Skeletal muscle tissue (tissue), 3 donors: ENCODE measurements at regions not wholly inside any gene's neighbourhood (a gene's known extent, or its start where the extent isn't known, plus 50 kb on each side); places are given as distances from the start of the nearest gene placed in this dataset.

Experiments
- H3K27ac ChIP-seq: one replicate; pipeline ENCODE4 v1.7.0; 2013; ENCODE audit warnings: mild to moderate bottlenecking, low read depth, low read length, inconsistent platforms
- H3K27me3 ChIP-seq, 3 donors: one replicate each; pipeline ENCODE4 v1.7.0; 2013; ENCODE audit warnings: low read length in 3 of 3; ENCODE audit not compliant: control insufficient read depth in 3 of 3, insufficient read depth in 3 of 3
- H3K36me3 ChIP-seq, 3 donors: one replicate each; pipeline ENCODE4 v1.7.0; 2013; ENCODE audit warnings: low read length in 3 of 3; ENCODE audit not compliant: control insufficient read depth in 3 of 3, insufficient read depth in 3 of 3
- H3K4me1 ChIP-seq, 3 donors: one replicate each; pipeline ENCODE4 v1.7.0; 2013; ENCODE audit warnings: low read length in 3 of 3, mild to moderate bottlenecking in 3 of 3; ENCODE audit not compliant: control insufficient read depth in 3 of 3, insufficient read depth in 3 of 3
- H3K4me3 ChIP-seq, 3 donors: one replicate each; pipeline ENCODE4 v1.7.0; 2013; ENCODE audit warnings: low read length in 3 of 3
- H3K9ac ChIP-seq, 3 donors: one replicate each; pipeline ENCODE4 v1.7.0; 2013; ENCODE audit warnings: low read length in 3 of 3, mild to moderate bottlenecking in 3 of 3, moderate library complexity in 2 of 3, low read depth in 1 of 3
- H3K9me3 ChIP-seq, 3 donors: one replicate each; pipeline ENCODE4 v1.7.0; 2013; ENCODE audit warnings: low read length in 3 of 3; ENCODE audit not compliant: control insufficient read depth in 3 of 3
- donor health status: Osteomylitis.

- Histone ChIP-seq H3K36me3 (no peaks in the 10 kb centered on the region), H3K4me1 (no peaks in the 10 kb centered on the region), H3K9me3 (peaks cover 0 to 8% (median 7%) of the 10 kb centered on the region in 3 donors), H3K27me3 (peaks cover 11 to 60% (median 53%) of the 10 kb centered on the region in 3 donors), H3K27ac (no peak overlapping the region), H3K9ac (no peak overlapping the region), H3K4me3 (no peak overlapping the region)
These were observed 50.1 kb upstream of the ADRA2C start for GRCh38 chr4:3715855-3716630.

- no peaks in the 10 kb centered on the region for H3K36me3 ChIP-seq
- H3K4me1 ChIP-seq = no peaks in the 10 kb centered on the region
- H3K27me3 ChIP-seq = peaks cover 7 to 60% (median 57%) of the 10 kb centered on the region in 3 donors
- H3K27ac ChIP-seq = no peak overlapping the region
- H3K9me3 ChIP-seq = peaks cover 0 to 8% (median 7%) of the 10 kb centered on the region in 3 donors
- no peak overlapping the region for H3K4me3 ChIP-seq
- no peak overlapping the region for H3K9ac ChIP-seq
These were observed 50.9 kb upstream of the ADRA2C start for GRCh38 chr4:3715061-3715854.

- H3K9ac ChIP-seq = no peak overlapping the region
- peaks cover 0 to 8% (median 7%) of the 10 kb centered on the region in 3 donors for H3K9me3 ChIP-seq
- no peaks in the 10 kb centered on the region for H3K36me3 ChIP-seq
- H3K27ac ChIP-seq = no peak overlapping the region
- no peaks in the 10 kb centered on the region for H3K4me1 ChIP-seq
- peaks cover 7 to 60% (median 54%) of the 10 kb centered on the region in 3 donors for H3K27me3 ChIP-seq
- H3K4me3 ChIP-seq = no peak overlapping the region
These were observed 51.6 kb upstream of the ADRA2C start for GRCh38 chr4:3714642-3715001.

- no peaks in the 10 kb centered on the region for H3K4me1 ChIP-seq
- no peak overlapping the region for H3K4me3 ChIP-seq
- no peak overlapping the region for H3K27ac ChIP-seq
- no peaks in the 10 kb centered on the region for H3K36me3 ChIP-seq
- peaks cover 0 to 8% (median 7%) of the 10 kb centered on the region in 3 donors for H3K9me3 ChIP-seq
- peaks cover 7 to 55% (median 50%) of the 10 kb centered on the region in 3 donors for H3K27me3 ChIP-seq
- no peak overlapping the region for H3K9ac ChIP-seq
These were observed 52.2 kb upstream of the ADRA2C start for GRCh38 chr4:3713817-3714641.

- H3K27me3 ChIP-seq = peaks cover 7 to 53% (median 48%) of the 10 kb centered on the region in 3 donors
- H3K9me3 ChIP-seq = peaks cover 0 to 5% (median 5%) of the 10 kb centered on the region in 3 donors
- H3K4me1 ChIP-seq = no peaks in the 10 kb centered on the region
- H3K27ac ChIP-seq = no peak overlapping the region
- H3K9ac ChIP-seq = no peak overlapping the region
- no peaks in the 10 kb centered on the region for H3K36me3 ChIP-seq
- no peak overlapping the region for H3K4me3 ChIP-seq
These were observed 52.8 kb upstream of the ADRA2C start for GRCh38 chr4:3713346-3713745.

- H3K4me3 ChIP-seq = no peak overlapping the region
- no peaks in the 10 kb centered on the region for H3K36me3 ChIP-seq
- H3K27me3 ChIP-seq = peaks cover 7 to 50% (median 44%) of the 10 kb centered on the region in 3 donors
- no peak overlapping the region for H3K27ac ChIP-seq
- peaks cover 0 to under 1% (median under 1%) of the 10 kb centered on the region in 3 donors for H3K9me3 ChIP-seq
- peaks cover 0 to 2% (median under 1%) of the 10 kb centered on the region in 3 donors for H3K4me1 ChIP-seq
- no peak overlapping the region for H3K9ac ChIP-seq
These were observed 53.2 kb upstream of the ADRA2C start for GRCh38 chr4:3712936-3713335.

- Histone ChIP-seq H3K36me3 (no peaks in the 10 kb centered on the region), H3K27ac (no peak overlapping the region), H3K27me3 (peaks cover 12 to 53% (median 40%) of the 10 kb centered on the region in 3 donors), H3K9ac (no peak overlapping the region), H3K9me3 (no peaks in the 10 kb centered on the region), H3K4me3 (no peak overlapping the region), H3K4me1 (peaks cover 0 to 6% (median 3%) of the 10 kb centered on the region in 3 donors)
These were observed 53.9 kb upstream of the ADRA2C start for GRCh38 chr4:3712112-3712805.

GRCh38 chr4:3711183-3712111 lies 54.7 kb upstream of the ADRA2C start:
- Histone ChIP-seq H3K4me3 (no peak overlapping the region), H3K36me3 (no peaks in the 10 kb centered on the region), H3K4me1 (peaks cover 0 to 10% (median 5%) of the 10 kb centered on the region in 3 donors), H3K9me3 (no peaks in the 10 kb centered on the region), H3K27ac (no peak overlapping the region), H3K9ac (no peak overlapping the region), H3K27me3 (peaks cover 8 to 53% (median 36%) of the 10 kb centered on the region in 3 donors)
